ENCODE measurements at regions not wholly inside any gene's neighbourhood (a gene's known extent, or its start where the extent isn't known, plus 50 kb on each side); places are given as distances from the start of the nearest gene placed in this dataset.
A peak's percentile ranks its signal among the peaks of the same experiment; 100 is the strongest.

GRCh38 chr6:93819189-93819588, 399.8 kb upstream of the EPHA7 start:
- Histone ChIP-seq H3K79me2 (ENCODE audit: insufficient read depth, low read length) (no peaks in the 10 kb centered on the region), H3K9ac (ENCODE audit: insufficient read depth, low read depth, low read length) (no peak overlapping the region), H3K9me3 (ENCODE audit: low read length) (no peaks in the 10 kb centered on the region), H4K20me1 (ENCODE audit: insufficient read depth, low read length) (no peaks in the 10 kb centered on the region), H3K4me2 (ENCODE audit: low read depth, low read length) (0 out of 2 replicates have a peak overlapping the region, but pooled peaks have one; percentile 18), H3K4me3 (replicated peaks in 1 of 3; ENCODE audit: insufficient read depth in 1 of 3, low read depth in 2 of 3, low read length in 3 of 3) (no peak overlapping the region), H2AFZ (ENCODE audit: low read length) (no peak overlapping the region), H3K4me1 (ENCODE audit: insufficient read depth, low read length) (no peaks in the 10 kb centered on the region), H3K27ac (ENCODE audit: extremely low read length, insufficient read depth, low read length) (no peak overlapping the region), H3K36me3 (replicated peaks in 1 of 2; ENCODE audit: control insufficient read depth in 1 of 2, insufficient read depth in 2 of 2, low read length in 2 of 2) (no peaks in the 10 kb centered on the region), H3K27me3 (ENCODE audit: control insufficient read depth in 1 of 2, insufficient read depth in 2 of 2, low read length in 2 of 2) (no peaks in the 10 kb centered on the region)
- POLR2A ChIA-PET: no interaction called here
- BruUV-seq (replicated peaks): no TSS peak
- TF ChIP-seq MIXL1 (CRISPR knock-in tag; IDR thresholded peaks at IDR 0.05) (no peak), ZNF251 (CRISPR knock-in tag; IDR thresholded peaks at IDR 0.05) (no peak), NFAT5 (CRISPR knock-in tag; IDR thresholded peaks at IDR 0.05) (no peak), PHF21A (CRISPR knock-in tag; IDR thresholded peaks at IDR 0.05) (no peak), HBP1 (CRISPR knock-in tag; IDR thresholded peaks at IDR 0.05; ENCODE audit: low read depth) (no peak), ZNF382 (CRISPR knock-in tag; IDR thresholded peaks at IDR 0.05; ENCODE audit: borderline replicate concordance) (no peak)
- intact Hi-C loops (cut with micrococcal nuclease; ENCODE audit: unreplicated experiment): no loop called here
- DNase-seq (ENCODE audit: low spot score) (peak; percentile 0), FAIRE-seq (no peak), ATAC-seq (peak; percentile 35; the same call in 2 of the 3 replicates)
- CTCF ChIA-PET (ENCODE audit: low intra/inter-chr PET ratio, low total read pairs): no interaction called here
- in situ Hi-C loops (cut with HindIII; ENCODE audit: extremely low pct_ligation_motif_present, low pct_unique_long_range_greater_than_20kb): no loop called here
- WGBS (ENCODE audit: low lambda C conversion rate): 0% methylated on average over 3 of the region's 3 CpGs

Data from HepG2 (cell line).